ENCODE measurements at regions not wholly inside any gene's neighbourhood (a gene's known extent, or its start where the extent isn't known, plus 50 kb on each side); places are given as distances from the start of the nearest gene placed in this dataset.
"Not testable (repeated sequence)": the region's sequence is repeated elsewhere in the genome, so short reads cannot be mapped to it uniquely, and the experiment has no call there.

DNA sequence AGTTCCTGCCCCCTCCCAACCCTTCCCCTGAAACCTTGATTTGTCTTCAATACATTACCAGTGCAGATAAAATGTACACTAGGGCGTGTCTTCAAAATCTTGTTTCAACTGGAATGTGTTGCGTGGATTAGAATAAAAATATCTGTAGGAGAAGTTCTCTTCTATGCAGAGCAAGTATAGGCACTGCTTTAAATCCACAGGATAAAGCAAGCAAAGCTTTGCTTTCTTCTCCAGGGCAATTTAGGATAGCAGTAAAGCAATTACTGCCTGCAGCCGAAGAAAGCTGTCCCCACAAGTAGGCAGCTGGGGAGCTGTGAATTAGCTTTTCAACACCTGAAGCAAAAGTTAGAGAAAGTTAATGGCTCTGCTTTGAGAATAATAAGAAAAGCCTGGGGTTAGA, 329.7 kb upstream of the KCNMB2 start:
- Histone ChIP-seq H3K27me3 (ENCODE audit: control insufficient read depth in 2 of 2, insufficient read depth in 2 of 2, low read length in 2 of 2) (no peaks in the 10 kb centered on the region), H4K20me1 (replicated peaks; ENCODE audit: control insufficient read depth, extremely low read depth, insufficient read depth, low read length) (no peaks in the 10 kb centered on the region), H3K4me1 (ENCODE audit: control insufficient read depth, extremely low read depth, insufficient read depth, low read length) (peaks cover 12% of the 10 kb centered on the region), H3K27ac (ENCODE audit: insufficient read depth, low read depth, low read length) (no peak overlapping the region), H2AFZ (ENCODE audit: low read depth, low read length) (no peak overlapping the region), H3K36me3 (ENCODE audit: control insufficient read depth in 2 of 2, extremely low read depth in 1 of 2, insufficient read depth in 2 of 2, low read length in 2 of 2) (no peaks in the 10 kb centered on the region), H3K4me2 (ENCODE audit: insufficient read depth, low read length) (no peak overlapping the region), H3K9me3 (replicated peaks; ENCODE audit: control insufficient read depth, insufficient read depth, low read length) (no peaks in the 10 kb centered on the region), H3K4me3 (replicated peaks in 1 of 3; ENCODE audit: insufficient read depth in 1 of 3, low read depth in 1 of 3, low read length in 3 of 3) (no peak overlapping the region), H3K9me1 (replicated peaks; ENCODE audit: control insufficient read depth, extremely low read depth, insufficient read depth, low read length) (no peaks in the 10 kb centered on the region), H3K9ac (replicated peaks; ENCODE audit: extremely low read depth, insufficient read depth, low read length) (no peak overlapping the region), H3K79me2 (ENCODE audit: control insufficient read depth, insufficient read depth, low read length) (no peaks in the 10 kb centered on the region)
- intact Hi-C loops (cut with micrococcal nuclease) (no loop called here), dilution Hi-C loops (cut with MboI; ENCODE audit: extremely low pct_ligation_motif_present, low sequenced_read_pairs) (no loop called here)
- DNase-seq (ENCODE audit: low read depth, low spot score), result no peak
- ChIA-PET POLR2A (no interaction called here), CTCF (interaction anchor here (1.1 to 1.4 kb wide), 3 partner anchors 26 to 274 kb away, joined by 3 read pairs; no protein-coding TSS in a partner anchor)
- no TSS peak for BruUV-seq (replicated peaks)
- TF ChIP-seq POLR2AphosphoS5 (IDR thresholded peaks at IDR 0.05; ENCODE audit: insufficient read depth, low read depth, low read length) (no peak), FOS (IDR thresholded peaks at IDR 0.05; ENCODE audit: borderline replicate concordance, insufficient read depth, low read length) (no peak), JUN (IDR thresholded peaks at IDR 0.05; ENCODE audit: borderline replicate concordance, insufficient read depth, insufficient read length, low read depth) (no peak), POLR2A (IDR thresholded peaks at IDR 0.05; ENCODE audit: low read depth, low read length) (no peak), EZH2 (IDR thresholded peaks at IDR 0.05; ENCODE audit: borderline replicate concordance, low read depth, low read length, severe bottlenecking) (no peak), GATA2 (IDR thresholded peaks at IDR 0.05; ENCODE audit: insufficient read depth, insufficient read length, low read depth, low read length) (no peak)
- TF ChIP-seq, protein P1, sequence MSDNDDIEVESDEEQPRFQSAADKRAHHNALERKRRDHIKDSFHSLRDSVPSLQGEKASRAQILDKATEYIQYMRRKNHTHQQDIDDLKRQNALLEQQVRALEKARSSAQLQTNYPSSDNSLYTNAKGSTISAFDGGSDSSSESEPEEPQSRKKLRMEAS (IDR thresholded peaks at IDR 0.05; ENCODE audit: insufficient read depth, insufficient read length), result no peak
- TF ChIP-seq, protein P2, sequence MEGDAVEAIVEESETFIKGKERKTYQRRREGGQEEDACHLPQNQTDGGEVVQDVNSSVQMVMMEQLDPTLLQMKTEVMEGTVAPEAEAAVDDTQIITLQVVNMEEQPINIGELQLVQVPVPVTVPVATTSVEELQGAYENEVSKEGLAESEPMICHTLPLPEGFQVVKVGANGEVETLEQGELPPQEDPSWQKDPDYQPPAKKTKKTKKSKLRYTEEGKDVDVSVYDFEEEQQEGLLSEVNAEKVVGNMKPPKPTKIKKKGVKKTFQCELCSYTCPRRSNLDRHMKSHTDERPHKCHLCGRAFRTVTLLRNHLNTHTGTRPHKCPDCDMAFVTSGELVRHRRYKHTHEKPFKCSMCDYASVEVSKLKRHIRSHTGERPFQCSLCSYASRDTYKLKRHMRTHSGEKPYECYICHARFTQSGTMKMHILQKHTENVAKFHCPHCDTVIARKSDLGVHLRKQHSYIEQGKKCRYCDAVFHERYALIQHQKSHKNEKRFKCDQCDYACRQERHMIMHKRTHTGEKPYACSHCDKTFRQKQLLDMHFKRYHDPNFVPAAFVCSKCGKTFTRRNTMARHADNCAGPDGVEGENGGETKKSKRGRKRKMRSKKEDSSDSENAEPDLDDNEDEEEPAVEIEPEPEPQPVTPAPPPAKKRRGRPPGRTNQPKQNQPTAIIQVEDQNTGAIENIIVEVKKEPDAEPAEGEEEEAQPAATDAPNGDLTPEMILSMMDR (IDR thresholded peaks at IDR 0.05; ENCODE audit: extremely low read depth in 1 of 2, insufficient read depth in 1 of 2, low read depth in 1 of 2, low read length in 2 of 2), result no peak
- no peak for FAIRE-seq

DNA sequence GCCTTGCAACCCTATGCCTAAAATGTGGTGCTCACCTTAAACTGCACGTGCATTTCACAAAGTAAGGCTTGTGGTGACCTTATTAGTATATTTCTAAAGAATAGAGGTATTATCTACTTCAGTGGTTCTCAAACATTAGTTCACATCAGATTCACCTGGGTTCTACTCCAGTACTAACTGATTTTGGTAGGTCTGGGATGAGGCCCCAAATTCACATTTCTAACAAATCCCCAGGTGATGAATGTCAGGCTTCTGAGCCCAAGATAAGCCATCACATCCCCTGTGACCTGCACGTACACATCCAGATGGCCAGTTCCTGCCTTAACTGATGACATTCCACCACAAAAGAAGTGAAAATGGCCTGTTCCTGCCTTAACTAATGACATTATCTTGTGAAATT, 329.1 kb upstream of the KCNMB2 start:
- intact Hi-C loops (cut with micrococcal nuclease); POLR2A ChIA-PET; H3K4me3 ChIP-seq (replicated peaks in 1 of 3; ENCODE audit: insufficient read depth in 1 of 3, low read depth in 1 of 3, low read length in 3 of 3); DNase-seq (ENCODE audit: low read depth, low spot score); BruUV-seq (replicated peaks); H3K4me2 ChIP-seq (ENCODE audit: insufficient read depth, low read length); H3K9ac ChIP-seq (replicated peaks; ENCODE audit: extremely low read depth, insufficient read depth, low read length); H3K9me3 ChIP-seq (replicated peaks; ENCODE audit: control insufficient read depth, insufficient read depth, low read length); dilution Hi-C loops (cut with MboI; ENCODE audit: extremely low pct_ligation_motif_present, low sequenced_read_pairs); H3K9me1 ChIP-seq (replicated peaks; ENCODE audit: control insufficient read depth, extremely low read depth, insufficient read depth, low read length); FAIRE-seq; H4K20me1 ChIP-seq (replicated peaks; ENCODE audit: control insufficient read depth, extremely low read depth, insufficient read depth, low read length); H2AFZ ChIP-seq (ENCODE audit: low read depth, low read length); H3K79me2 ChIP-seq (ENCODE audit: control insufficient read depth, insufficient read depth, low read length); H3K27me3 ChIP-seq (ENCODE audit: control insufficient read depth in 2 of 2, insufficient read depth in 2 of 2, low read length in 2 of 2); CTCF ChIA-PET; H3K36me3 ChIP-seq (ENCODE audit: control insufficient read depth in 2 of 2, extremely low read depth in 1 of 2, insufficient read depth in 2 of 2, low read length in 2 of 2); H3K4me1 ChIP-seq (ENCODE audit: control insufficient read depth, extremely low read depth, insufficient read depth, low read length); H3K27ac ChIP-seq (ENCODE audit: insufficient read depth, low read depth, low read length): not testable (repeated sequence)

DNA sequence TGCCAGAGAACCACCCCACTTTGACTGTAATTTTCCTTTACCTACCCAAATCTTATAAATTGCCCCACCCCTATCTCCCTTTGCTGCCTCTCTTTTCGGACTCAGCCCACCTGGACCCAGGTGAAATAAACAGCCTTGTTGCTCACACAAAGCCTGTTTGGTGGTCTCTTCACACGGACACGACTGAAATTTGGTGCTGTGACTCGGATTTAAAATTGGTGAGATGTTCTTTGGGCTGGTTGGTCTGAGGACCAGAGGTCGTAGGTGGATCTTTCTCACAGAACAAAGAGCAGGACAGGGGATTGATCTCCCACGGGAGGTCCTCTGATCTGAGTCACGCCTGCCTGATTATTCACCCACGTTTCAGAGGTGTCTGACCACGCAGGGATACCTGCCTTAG, 328.6 kb upstream of the KCNMB2 start:
- POLR2A ChIA-PET; BruUV-seq (replicated peaks); dilution Hi-C loops (cut with MboI; ENCODE audit: extremely low pct_ligation_motif_present, low sequenced_read_pairs); DNase-seq (ENCODE audit: low read depth, low spot score); H3K4me2 ChIP-seq (ENCODE audit: insufficient read depth, low read length); H3K79me2 ChIP-seq (ENCODE audit: control insufficient read depth, insufficient read depth, low read length); H3K4me3 ChIP-seq (replicated peaks in 1 of 3; ENCODE audit: insufficient read depth in 1 of 3, low read depth in 1 of 3, low read length in 3 of 3); H3K9me1 ChIP-seq (replicated peaks; ENCODE audit: control insufficient read depth, extremely low read depth, insufficient read depth, low read length); intact Hi-C loops (cut with micrococcal nuclease); H4K20me1 ChIP-seq (replicated peaks; ENCODE audit: control insufficient read depth, extremely low read depth, insufficient read depth, low read length); H3K27me3 ChIP-seq (ENCODE audit: control insufficient read depth in 2 of 2, insufficient read depth in 2 of 2, low read length in 2 of 2); H2AFZ ChIP-seq (ENCODE audit: low read depth, low read length); CTCF ChIA-PET; FAIRE-seq; H3K36me3 ChIP-seq (ENCODE audit: control insufficient read depth in 2 of 2, extremely low read depth in 1 of 2, insufficient read depth in 2 of 2, low read length in 2 of 2); H3K27ac ChIP-seq (ENCODE audit: insufficient read depth, low read depth, low read length); H3K4me1 ChIP-seq (ENCODE audit: control insufficient read depth, extremely low read depth, insufficient read depth, low read length); H3K9me3 ChIP-seq (replicated peaks; ENCODE audit: control insufficient read depth, insufficient read depth, low read length); H3K9ac ChIP-seq (replicated peaks; ENCODE audit: extremely low read depth, insufficient read depth, low read length): not testable (repeated sequence)
